HL-60 (cell line): ENCODE measurements at regions not wholly inside any gene's neighbourhood (a gene's known extent, or its start where the extent isn't known, plus 50 kb on each side); places are given as distances from the start of the nearest gene placed in this dataset.

Source experiments
- DNase-seq, 2 experiments: peaks; one replicate each; pipeline ENCODE4 v3.0.0-alpha.2; 2010 to 2020; ENCODE audit warnings: low read depth in 1 of 2, low spot score in 1 of 2
- H3K27ac ChIP-seq: fragments of 250-450 bp; sonication (Bioruptor Pico); replicated peaks from 2 replicates; pipeline ENCODE4 v1.5.1; 2020; ENCODE audit warnings: mild to moderate bottlenecking, moderate library complexity
- H3K27me3 ChIP-seq: fragments of 250-450 bp; sonication (Bioruptor Pico); 2 replicates; pipeline ENCODE4 v1.5.1; 2021; ENCODE audit warnings: mild to moderate bottlenecking, moderate library complexity; ENCODE audit not compliant: insufficient read depth, poor library complexity, severe bottlenecking
- H3K4me3 ChIP-seq: replicated peaks from 2 replicates; pipeline ENCODE4 v1.5.1; 2011; ENCODE audit warnings: mild to moderate bottlenecking, control low read depth, low read length; ENCODE audit not compliant: insufficient read depth
- CTCF ChIP-seq: IDR thresholded peaks from one replicate; pipeline ENCODE4 v1.5.1; 2011; ENCODE audit warnings: low read length, control low read depth, inconsistent platforms; ENCODE audit not compliant: insufficient read depth
- GABPA ChIP-seq: IDR thresholded peaks from 2 replicates; pipeline ENCODE4 v1.6.1; 2012; ENCODE audit warnings: low read depth
- POLR2AphosphoS5 ChIP-seq: IDR thresholded peaks from 2 replicates; pipeline ENCODE4 v1.6.1; 2012; ENCODE audit warnings: low read depth
- REST ChIP-seq: IDR thresholded peaks from 2 replicates; pipeline ENCODE4 v1.6.1; 2012; ENCODE audit warnings: low read depth; ENCODE audit not compliant: insufficient replicate concordance
- SPI1 ChIP-seq: IDR thresholded peaks from 2 replicates; pipeline ENCODE4 v1.6.1; 2012; ENCODE audit warnings: low read depth, mild to moderate bottlenecking, borderline replicate concordance

GRCh38 chr12:63023926-63024325, 89.0 kb upstream of the PPM1H start:
- no peak overlapping the region for H3K4me3 ChIP-seq
- H3K27me3 ChIP-seq: no peaks in the 10 kb centered on the region
- TF ChIP-seq POLR2AphosphoS5 (no peak), SPI1 (no peak), GABPA (no peak)
- DNase-seq: no peak
- no peak overlapping the region for H3K27ac ChIP-seq

GRCh38 chr12:63021116-63021515, 86.2 kb upstream of the PPM1H start:
- Histone ChIP-seq H3K4me3 (no peak overlapping the region), H3K27me3 (no peaks in the 10 kb centered on the region)
- DNase-seq: peak in 1 of 2 experiments; percentile 67

DNA sequence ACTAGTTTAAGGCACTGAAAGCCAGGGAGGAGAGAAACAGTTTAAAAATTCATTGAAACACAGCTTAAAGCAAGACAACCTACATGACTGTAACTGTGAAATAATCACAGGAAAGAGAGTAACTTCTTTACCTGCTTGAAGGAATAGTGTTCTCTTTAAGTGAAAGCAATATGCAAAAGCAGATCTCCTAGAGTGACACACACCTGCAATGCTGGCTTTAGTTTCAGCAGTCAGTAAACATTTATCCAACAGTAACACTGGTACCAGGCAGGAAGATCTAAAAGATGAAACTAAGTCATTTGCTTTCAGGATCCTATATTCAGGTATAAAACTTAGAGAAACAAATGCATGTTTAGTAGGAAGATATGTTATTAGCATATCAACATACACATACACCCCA, 85.3 kb upstream of the PPM1H start:
- H3K27me3 ChIP-seq: no peaks in the 10 kb centered on the region
- H3K4me3 ChIP-seq: no peak overlapping the region
- DNase-seq: no peak
- TF ChIP-seq REST (no peak), SPI1 (no peak), GABPA (no peak), POLR2AphosphoS5 (no peak)
- H3K27ac ChIP-seq: no peak overlapping the region

More at GRCh38 chr12:63021116-63021515, 86.2 kb upstream of the PPM1H start:
- TF ChIP-seq SPI1: peak; percentile 46; the same call in 1 of the 2 replicates
- TF ChIP-seq REST: no peak
- H3K27ac ChIP-seq: no peak overlapping the region

- Histone ChIP-seq H3K27me3 (no peaks in the 10 kb centered on the region), H3K27ac (no peak overlapping the region), H3K4me3 (no peak overlapping the region)
- DNase-seq: no peak
- no peak for TF ChIP-seq SPI1
Measured at GRCh38 chr12:63018273-63018672, 83.3 kb upstream of the PPM1H start.

GRCh38 chr12:63013302-63013701, 78.4 kb upstream of the PPM1H start:
- no peak for DNase-seq
- no peak overlapping the region for H3K27ac ChIP-seq
- H3K27me3 ChIP-seq: peaks cover 3% of the 10 kb centered on the region
- H3K4me3 ChIP-seq: no peak overlapping the region
- TF ChIP-seq GABPA: no peak
- no peak for TF ChIP-seq REST
- no peak for TF ChIP-seq SPI1

GRCh38 chr12:63010698-63011097, 75.7 kb upstream of the PPM1H start:
- Histone ChIP-seq H3K27ac (no peak overlapping the region), H3K4me3 (no peak overlapping the region), H3K27me3 (peaks cover 3% of the 10 kb centered on the region)
- no peak for DNase-seq
- TF ChIP-seq GABPA (no peak), REST (no peak), CTCF (no peak), SPI1 (no peak), POLR2AphosphoS5 (no peak)
